ENCODE measurements at regions not wholly inside any gene's neighbourhood (a gene's known extent, or its start where the extent isn't known, plus 50 kb on each side); places are given as distances from the start of the nearest gene placed in this dataset.

DNA sequence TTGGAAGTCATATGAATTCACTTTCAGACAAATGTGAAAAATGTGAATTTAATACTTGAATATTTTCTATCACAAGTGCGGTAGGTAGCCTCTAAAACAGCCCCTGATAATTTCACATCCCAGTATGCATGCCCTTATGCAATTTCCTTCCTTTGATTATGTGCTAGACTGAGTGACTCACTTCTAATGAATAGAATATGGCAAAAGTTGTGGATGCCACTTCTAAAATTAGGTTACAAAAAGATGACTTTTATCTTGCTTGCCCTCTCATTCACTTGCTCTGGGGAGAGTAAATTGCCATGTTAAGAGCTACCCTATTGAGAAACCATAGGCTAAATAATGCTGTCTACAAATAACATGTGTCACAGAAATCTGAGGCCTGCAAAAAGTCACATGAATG is 402.5 kb upstream of the PCDH9 start:
- no peak for ATAC-seq

DNA sequence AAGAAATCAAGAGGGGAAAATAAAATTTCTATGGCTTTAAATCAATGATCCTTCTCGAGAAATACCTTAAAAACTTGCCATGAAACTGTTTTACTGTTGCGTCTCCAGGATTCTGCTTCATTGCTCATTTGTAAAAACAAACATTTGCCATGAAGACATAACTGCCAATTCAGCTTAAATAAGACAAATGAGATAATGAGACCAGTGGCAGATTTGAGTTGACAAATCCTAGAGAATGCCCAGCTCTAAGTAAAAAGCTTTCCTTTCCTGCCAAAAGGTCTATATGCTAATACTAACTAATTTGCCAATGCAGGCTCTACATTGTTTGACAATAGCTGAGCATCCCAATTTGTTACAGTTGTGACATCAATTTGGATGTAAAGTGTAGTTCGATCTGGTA is 400.5 kb upstream of the PCDH9 start:
- ATAC-seq = no peak
- TF ChIP-seq, protein P1, sequence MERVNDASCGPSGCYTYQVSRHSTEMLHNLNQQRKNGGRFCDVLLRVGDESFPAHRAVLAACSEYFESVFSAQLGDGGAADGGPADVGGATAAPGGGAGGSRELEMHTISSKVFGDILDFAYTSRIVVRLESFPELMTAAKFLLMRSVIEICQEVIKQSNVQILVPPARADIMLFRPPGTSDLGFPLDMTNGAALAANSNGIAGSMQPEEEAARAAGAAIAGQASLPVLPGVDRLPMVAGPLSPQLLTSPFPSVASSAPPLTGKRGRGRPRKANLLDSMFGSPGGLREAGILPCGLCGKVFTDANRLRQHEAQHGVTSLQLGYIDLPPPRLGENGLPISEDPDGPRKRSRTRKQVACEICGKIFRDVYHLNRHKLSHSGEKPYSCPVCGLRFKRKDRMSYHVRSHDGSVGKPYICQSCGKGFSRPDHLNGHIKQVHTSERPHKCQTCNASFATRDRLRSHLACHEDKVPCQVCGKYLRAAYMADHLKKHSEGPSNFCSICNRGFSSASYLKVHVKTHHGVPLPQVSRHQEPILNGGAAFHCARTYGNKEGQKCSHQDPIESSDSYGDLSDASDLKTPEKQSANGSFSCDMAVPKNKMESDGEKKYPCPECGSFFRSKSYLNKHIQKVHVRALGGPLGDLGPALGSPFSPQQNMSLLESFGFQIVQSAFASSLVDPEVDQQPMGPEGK (CRISPR knock-in tag; IDR thresholded peaks at IDR 0.05; ENCODE audit: borderline replicate concordance) = no peak
- TF ChIP-seq BACH2 (CRISPR knock-in tag; IDR thresholded peaks at IDR 0.05; ENCODE audit: borderline replicate concordance) (no peak), PPARA (CRISPR knock-in tag; IDR thresholded peaks at IDR 0.05; ENCODE audit: borderline replicate concordance) (no peak), TOX (CRISPR knock-in tag; IDR thresholded peaks at IDR 0.05; ENCODE audit: borderline replicate concordance) (no peak), OSR1 (CRISPR knock-in tag; IDR thresholded peaks at IDR 0.05) (no peak), ZFP3 (CRISPR knock-in tag; IDR thresholded peaks at IDR 0.05) (no peak), GLIS3 (CRISPR knock-in tag; IDR thresholded peaks at IDR 0.05) (no peak), ZC3H10 (CRISPR knock-in tag; IDR thresholded peaks at IDR 0.05) (no peak), ZNF565 (CRISPR knock-in tag; conservative IDR thresholded peaks at IDR 0.05; ENCODE audit: low read depth) (no peak), CSDC2 (CRISPR knock-in tag; IDR thresholded peaks at IDR 0.05) (no peak), ZNF70 (CRISPR knock-in tag; IDR thresholded peaks at IDR 0.05) (no peak)
- TF ChIP-seq, protein P2, sequence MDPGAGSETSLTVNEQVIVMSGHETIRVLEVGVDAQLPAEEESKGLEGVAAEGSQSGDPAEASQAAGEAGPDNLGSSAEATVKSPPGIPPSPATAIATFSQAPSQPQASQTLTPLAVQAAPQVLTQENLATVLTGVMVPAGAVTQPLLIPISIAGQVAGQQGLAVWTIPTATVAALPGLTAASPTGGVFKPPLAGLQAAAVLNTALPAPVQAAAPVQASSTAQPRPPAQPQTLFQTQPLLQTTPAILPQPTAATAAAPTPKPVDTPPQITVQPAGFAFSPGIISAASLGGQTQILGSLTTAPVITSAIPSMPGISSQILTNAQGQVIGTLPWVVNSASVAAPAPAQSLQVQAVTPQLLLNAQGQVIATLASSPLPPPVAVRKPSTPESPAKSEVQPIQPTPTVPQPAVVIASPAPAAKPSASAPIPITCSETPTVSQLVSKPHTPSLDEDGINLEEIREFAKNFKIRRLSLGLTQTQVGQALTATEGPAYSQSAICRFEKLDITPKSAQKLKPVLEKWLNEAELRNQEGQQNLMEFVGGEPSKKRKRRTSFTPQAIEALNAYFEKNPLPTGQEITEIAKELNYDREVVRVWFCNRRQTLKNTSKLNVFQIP (CRISPR knock-in tag; IDR thresholded peaks at IDR 0.05; ENCODE audit: borderline replicate concordance, low read depth) = no peak

More for the DNA sequence above, 402.5 kb upstream of the PCDH9 start:
- TF ChIP-seq ZC3H10 (CRISPR knock-in tag; IDR thresholded peaks at IDR 0.05) (no peak), ISL1 (CRISPR knock-in tag; IDR thresholded peaks at IDR 0.05) (peak; percentile 37; the same call in 1 of the 2 replicates)
- TF ChIP-seq, protein P3, sequence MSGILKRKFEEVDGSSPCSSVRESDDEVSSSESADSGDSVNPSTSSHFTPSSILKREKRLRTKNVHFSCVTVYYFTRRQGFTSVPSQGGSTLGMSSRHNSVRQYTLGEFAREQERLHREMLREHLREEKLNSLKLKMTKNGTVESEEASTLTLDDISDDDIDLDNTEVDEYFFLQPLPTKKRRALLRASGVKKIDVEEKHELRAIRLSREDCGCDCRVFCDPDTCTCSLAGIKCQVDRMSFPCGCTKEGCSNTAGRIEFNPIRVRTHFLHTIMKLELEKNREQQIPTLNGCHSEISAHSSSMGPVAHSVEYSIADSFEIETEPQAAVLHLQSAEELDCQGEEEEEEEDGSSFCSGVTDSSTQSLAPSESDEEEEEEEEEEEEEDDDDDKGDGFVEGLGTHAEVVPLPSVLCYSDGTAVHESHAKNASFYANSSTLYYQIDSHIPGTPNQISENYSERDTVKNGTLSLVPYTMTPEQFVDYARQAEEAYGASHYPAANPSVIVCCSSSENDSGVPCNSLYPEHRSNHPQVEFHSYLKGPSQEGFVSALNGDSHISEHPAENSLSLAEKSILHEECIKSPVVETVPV (CRISPR knock-in tag; IDR thresholded peaks at IDR 0.05) = no peak
- TF ChIP-seq, protein P4, sequence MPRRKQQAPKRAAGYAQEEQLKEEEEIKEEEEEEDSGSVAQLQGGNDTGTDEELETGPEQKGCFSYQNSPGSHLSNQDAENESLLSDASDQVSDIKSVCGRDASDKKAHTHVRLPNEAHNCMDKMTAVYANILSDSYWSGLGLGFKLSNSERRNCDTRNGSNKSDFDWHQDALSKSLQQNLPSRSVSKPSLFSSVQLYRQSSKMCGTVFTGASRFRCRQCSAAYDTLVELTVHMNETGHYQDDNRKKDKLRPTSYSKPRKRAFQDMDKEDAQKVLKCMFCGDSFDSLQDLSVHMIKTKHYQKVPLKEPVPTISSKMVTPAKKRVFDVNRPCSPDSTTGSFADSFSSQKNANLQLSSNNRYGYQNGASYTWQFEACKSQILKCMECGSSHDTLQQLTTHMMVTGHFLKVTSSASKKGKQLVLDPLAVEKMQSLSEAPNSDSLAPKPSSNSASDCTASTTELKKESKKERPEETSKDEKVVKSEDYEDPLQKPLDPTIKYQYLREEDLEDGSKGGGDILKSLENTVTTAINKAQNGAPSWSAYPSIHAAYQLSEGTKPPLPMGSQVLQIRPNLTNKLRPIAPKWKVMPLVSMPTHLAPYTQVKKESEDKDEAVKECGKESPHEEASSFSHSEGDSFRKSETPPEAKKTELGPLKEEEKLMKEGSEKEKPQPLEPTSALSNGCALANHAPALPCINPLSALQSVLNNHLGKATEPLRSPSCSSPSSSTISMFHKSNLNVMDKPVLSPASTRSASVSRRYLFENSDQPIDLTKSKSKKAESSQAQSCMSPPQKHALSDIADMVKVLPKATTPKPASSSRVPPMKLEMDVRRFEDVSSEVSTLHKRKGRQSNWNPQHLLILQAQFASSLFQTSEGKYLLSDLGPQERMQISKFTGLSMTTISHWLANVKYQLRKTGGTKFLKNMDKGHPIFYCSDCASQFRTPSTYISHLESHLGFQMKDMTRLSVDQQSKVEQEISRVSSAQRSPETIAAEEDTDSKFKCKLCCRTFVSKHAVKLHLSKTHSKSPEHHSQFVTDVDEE (CRISPR knock-in tag; IDR thresholded peaks at IDR 0.05) = no peak

DNA sequence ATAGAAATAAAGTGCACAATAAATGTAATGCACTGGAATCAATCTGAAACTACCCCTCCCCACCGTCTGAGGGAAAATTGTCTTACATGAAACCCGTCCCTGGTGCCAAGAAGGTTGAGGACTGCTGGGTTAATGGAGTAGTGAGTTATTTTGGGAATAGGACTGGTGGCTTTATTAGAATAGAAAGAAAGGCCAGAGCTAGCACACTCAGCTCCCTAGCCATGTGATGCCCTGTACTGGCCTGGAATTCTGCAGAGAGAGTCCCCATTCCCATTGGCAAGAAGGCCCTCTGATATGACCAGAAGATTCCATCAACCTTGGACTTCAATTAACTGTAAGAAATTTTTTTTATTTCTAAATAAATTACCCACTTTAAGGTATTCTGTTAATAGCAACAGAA is 393.5 kb upstream of the PCDH9 start:
- TF ChIP-seq, protein P5, sequence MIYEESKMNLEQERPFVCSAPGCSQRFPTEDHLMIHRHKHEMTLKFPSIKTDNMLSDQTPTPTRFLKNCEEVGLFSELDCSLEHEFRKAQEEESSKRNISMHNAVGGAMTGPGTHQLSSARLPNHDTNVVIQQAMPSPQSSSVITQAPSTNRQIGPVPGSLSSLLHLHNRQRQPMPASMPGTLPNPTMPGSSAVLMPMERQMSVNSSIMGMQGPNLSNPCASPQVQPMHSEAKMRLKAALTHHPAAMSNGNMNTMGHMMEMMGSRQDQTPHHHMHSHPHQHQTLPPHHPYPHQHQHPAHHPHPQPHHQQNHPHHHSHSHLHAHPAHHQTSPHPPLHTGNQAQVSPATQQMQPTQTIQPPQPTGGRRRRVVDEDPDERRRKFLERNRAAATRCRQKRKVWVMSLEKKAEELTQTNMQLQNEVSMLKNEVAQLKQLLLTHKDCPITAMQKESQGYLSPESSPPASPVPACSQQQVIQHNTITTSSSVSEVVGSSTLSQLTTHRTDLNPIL (CRISPR knock-in tag; IDR thresholded peaks at IDR 0.05; ENCODE audit: low read depth) = no peak
- TF ChIP-seq ZNF8 (CRISPR knock-in tag; IDR thresholded peaks at IDR 0.05) (no peak), ARNTL (CRISPR knock-in tag; IDR thresholded peaks at IDR 0.05; ENCODE audit: borderline replicate concordance, low read depth) (no peak), CSDC2 (CRISPR knock-in tag; IDR thresholded peaks at IDR 0.05) (no peak), ZFP30 (CRISPR knock-in tag; IDR thresholded peaks at IDR 0.05) (no peak), OSR1 (CRISPR knock-in tag; IDR thresholded peaks at IDR 0.05) (no peak)
- TF ChIP-seq, protein P3 (CRISPR knock-in tag; IDR thresholded peaks at IDR 0.05) = no peak
- TF ChIP-seq, protein P4 (CRISPR knock-in tag; IDR thresholded peaks at IDR 0.05) = no peak
- ATAC-seq = no peak
